Stimulated activated CD8-positive, alpha-beta memory T cell treated with anti-CD3 and anti-CD28 coated beads, Interleukin-4, amount 100 ng/mL, for 48 hours (primary cell): ENCODE measurements at regions not wholly inside any gene's neighbourhood (a gene's known extent, or its start where the extent isn't known, plus 50 kb on each side); places are given as distances from the start of the nearest gene placed in this dataset.

Source experiments
- DNase-seq: peaks from one replicate; pipeline ENCODE4 v3.0.0-alpha.2; 2020

DNA sequence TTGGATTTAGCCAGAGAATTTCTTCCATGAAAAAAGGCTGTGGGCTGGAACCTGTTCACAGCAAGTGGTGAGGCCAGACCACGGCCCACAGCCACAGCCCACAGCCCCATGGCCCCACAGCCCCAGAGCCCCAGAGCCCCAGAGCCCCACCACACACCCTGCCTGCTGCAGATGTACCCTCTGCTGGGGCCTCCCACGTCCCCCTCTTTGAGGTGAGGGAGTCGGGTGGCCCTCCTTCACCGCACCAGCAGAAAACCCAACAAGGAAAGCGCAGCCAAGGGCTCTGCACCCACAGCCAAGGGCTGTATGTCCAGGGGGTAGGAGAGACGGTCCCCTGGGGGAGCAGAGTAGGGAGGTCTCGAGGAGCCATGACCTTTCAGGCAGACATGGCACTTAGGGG is 327.5 kb upstream of the DIO3 start:
- DNase-seq = no peak

DNA sequence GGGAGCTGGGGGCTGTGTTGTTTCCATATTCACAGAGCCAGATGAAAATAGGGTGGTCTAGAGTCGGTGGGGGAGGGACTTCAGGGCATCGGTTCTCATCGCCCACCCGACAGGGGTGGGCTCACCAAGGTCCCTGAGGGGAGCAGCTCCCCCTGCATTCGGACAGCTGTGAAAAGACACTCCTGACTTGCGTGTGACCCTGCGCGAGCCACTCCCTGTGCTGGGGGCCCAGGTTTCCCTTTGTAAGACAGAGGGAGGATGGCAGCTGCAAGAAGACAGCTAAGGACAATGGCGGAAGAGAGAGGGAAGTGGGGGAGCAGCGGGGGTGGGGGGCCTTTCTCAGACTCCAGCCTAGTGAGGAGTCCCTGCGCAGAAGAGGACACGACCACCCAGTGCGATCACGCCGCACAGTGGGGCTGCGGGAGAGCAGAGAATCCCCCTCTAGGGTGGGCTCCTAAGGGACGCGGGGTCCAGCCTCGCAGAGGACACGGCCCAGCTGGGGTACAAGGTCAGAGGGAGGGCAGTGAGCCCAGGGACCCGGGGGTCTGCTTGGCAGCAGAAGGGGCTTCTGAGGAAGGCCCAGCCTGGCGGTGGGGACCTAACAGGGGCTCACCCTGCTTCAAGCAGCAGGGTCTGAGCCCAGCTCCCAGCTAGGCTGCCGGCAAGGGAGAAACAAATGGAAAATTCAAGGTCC is 326.9 kb upstream of the DIO3 start:
- no peak for DNase-seq

DNA sequence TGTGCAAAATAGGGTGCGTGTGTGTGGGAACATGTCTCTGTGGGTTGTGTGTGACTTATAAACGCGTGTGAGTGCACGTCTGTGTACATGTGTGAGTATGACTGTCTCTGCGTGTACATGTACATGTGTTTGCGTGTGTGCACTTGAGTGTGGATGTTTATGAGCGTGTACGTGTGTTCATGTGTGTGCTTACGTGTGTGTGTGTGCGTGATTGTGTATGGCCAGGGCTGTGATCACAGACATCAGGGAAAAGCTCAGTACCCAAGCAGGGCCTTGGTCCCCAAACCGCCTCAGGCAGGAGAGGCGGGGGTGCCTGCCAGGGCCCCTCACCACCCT is 326.3 kb upstream of the DIO3 start:
- DNase-seq = no peak

DNA sequence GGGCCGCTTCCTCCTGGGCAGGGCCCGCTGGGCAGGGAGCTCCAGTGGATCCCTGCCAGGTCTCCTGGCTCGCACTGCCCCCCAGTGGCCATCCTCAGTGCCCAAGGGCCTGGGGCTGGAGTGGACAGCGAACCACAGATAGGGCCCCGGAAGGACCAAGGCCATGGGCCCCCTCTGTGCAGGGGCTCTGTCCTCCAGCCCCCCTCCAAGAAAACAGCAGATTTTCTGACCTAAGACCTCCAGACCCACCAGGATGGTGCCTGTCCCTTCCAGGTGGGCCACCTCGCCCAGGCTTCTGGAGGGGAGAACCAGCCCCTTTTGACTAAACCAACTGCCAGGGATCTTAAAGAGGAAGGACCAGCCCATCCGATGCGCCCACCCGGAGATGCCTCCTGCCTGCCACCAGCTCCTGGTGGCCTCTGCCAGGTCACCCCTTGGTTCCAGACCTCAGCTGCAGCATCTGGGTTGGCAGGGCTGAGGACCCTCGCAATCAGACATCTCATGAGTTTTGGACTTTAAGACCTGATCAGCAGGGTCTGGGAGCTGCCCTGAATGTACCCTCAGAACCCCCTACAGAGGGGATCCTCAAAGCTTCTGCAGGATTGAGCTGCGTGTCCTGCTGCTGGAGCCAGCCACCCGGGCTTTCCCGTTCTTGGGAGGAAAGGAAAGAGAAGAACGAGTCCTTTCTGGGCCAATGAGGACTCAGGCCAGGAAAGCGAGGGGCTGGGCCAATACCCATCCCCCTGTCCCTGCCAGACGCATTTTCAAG is 325.8 kb upstream of the DIO3 start:
- peak; percentile 66 for DNase-seq

DNA sequence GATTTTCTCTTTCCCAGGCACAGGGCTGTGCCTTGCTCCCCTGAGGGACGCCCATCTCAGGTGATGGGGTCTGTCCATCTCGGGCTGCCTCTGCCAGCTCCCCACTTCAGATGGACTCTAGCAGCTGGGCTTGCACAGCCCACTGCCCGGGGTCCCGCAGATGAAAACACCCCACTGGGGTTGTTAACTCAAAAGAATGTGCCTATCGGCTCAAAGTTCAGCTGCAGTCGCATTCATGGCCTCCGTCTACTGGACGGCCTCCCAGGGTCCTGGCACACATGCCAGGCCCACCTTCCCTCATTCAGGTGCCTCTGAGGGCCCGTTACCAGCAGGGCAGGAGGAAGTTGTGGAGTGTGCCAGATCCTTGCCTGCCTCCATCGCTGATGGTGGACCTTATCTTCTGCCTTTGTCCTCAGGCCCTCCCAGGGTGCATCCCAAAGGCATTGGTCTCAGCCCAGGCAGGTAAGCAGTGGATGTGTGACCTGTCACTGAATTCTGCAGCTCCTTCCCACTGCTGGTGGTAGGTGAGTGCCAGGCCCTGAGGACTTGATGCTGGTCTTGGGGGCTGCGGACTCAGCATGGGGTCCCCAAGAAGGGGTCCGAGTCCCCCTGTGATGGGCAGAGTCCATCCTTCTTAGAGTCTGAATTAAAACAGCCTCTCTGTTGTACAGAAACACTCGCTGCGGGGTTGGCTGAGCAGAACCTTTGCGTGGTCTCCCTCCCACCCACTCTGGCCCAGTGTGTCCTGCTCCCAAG is 324.6 kb upstream of the DIO3 start:
- no peak for DNase-seq

DNA sequence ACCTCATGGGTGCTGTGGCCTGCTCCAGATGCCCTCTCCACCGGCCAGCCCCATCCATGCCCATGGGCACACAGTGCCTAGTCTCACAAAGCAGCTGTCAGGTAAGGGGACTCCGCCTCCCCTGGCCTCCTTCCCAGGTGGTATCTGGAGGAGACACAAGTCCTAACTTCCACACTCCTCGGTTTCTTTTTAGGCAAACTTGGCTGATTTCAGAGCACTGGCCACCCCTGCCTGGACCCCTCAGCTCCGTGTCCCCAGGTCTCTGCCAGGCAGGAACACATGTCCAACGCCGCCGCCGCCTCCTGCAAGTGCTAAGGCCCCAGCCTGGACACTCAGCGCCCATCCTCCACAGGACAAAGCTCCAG is 324.1 kb upstream of the DIO3 start:
- no peak for DNase-seq

DNA sequence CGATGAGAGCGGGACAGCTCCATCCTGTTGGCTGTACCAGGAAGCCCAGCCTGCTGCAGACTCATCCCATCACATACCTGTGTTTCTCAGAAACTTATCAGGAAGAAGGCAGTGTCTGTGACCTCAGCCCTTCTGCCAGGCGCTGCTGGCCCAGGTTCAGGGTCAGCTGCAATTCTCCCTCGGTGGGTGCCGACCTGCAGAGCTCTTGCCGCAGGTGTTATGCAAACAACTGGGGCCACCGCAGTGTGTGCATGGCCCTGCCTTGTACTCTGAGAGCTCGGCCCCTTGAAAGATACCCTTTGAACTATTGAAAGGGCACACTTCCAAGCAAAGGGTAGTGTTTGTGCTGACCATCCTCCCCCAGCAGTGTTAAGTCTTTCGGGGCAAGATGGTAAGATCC is 322.2 kb upstream of the DIO3 start:
- DNase-seq = no peak

DNA sequence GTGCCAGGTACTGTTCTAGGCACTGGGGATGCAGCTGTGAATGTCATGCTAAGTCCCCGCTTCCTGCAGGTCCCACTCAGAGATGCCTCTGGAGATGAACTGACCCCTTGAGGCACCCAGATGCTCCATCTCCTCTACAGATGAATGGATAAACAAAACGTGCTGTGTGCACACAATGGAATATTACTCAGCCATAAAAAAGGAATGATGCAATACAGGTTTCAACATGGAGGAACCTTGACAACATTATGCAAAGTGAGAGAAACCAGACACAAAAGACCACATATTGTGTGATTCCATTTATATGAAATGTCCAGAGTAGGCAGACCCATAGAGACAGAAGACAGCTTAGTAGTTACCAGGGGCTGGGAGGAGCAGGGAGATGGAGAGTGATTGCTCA is 320.1 kb upstream of the DIO3 start:
- no peak for DNase-seq

DNA sequence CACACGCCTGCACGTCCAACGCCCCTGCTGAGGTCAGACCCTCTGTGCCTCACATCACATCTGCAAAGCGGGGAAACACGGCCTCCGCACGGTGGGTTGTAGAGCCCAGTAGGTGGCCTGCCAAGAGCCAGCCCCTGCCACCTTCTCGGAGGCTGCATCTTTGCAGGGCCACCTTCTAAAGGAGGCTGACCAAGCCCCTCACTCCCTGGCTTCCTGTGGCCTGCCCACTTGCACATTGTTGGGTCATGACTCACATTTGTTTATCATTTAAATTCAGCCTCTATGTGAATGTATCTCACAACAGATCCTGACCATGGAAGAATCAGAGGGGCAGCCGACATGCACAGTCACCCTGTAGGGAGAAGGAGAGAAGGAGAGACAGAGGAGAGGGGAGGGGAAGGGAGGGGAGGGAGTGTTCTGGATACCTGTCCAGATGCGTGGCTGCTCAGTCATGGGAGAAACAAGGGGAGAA is 319.5 kb upstream of the DIO3 start:
- no peak for DNase-seq

DNA sequence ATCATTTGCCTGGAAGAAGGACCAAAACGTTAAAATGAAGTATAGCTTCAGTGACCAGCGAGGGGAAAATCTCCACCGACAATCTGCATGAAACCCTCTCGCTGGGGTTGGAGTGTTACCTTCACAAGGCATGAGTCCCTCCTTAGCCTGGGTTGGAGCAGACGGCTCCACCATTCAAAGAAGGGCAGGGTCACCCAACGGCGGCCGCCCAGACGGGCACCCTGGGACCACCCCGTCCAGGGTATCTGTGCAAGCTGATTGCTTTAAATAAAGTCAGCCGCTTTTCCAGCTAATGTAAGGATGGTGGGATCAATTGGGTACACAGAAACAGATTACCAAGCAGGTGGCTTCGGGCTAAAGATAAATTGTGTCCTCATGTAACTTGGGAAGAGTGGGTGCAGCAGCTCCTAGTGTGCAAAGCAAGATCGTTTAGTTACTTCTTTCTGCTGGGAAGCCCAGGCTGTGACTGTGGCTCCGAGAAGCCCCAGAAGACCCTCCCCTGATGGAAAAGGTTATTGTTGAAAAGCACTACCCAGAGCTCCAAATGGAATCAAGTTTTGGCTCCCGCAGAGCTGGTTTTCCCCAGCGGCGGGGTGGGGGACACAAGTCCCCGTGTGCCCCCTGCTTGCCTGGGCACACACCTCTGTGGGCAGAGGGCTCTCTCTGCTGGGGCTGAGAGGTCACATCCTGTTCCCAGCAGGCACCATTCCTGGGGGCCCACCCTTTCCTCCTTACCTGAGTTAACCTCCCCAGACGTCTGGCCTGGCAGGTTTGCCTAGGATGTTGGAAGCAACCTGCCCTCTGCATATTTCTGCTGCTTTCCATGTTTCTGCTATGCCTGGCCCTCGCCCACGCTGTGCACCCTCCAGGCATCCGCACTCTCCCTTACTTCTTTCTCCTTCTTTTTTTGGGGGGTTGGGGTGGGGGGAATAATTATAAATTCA is 318.6 kb upstream of the DIO3 start:
- no peak for DNase-seq

DNA sequence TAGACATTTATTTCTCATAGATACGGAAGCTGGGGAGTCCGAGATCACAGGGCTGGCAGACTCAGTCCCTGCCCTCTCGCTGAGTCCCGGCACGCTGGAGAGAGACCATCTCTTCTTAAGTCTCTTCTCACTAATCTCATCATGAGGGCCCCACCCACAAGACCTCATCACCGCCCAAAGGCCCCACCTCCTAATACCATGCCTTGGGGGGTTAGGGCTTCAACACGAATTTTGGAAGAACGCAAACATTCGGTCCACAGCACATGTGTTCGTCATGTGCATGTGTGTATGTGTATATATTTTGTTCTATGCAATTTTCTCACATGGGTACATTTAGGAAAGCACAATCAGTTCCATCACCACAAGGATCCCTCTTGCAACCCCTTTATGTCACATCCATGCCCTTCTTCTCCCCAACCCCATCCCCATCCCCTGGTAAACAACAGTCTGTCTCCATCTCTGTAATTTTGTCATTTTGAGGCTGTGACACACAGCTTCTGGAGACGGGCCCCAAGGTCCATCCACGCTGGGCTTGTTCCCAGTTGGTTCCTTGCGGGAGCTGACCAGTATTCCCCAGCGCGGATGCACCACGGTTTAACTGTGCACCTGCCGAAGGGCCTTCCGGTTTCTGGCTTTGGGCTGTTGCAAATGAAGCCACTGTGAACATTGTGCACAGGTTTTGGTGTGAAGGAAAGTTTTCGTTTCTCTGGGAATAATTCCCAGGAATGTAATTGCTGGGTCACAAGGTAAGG is 317.5 kb upstream of the DIO3 start:
- no peak for DNase-seq

DNA sequence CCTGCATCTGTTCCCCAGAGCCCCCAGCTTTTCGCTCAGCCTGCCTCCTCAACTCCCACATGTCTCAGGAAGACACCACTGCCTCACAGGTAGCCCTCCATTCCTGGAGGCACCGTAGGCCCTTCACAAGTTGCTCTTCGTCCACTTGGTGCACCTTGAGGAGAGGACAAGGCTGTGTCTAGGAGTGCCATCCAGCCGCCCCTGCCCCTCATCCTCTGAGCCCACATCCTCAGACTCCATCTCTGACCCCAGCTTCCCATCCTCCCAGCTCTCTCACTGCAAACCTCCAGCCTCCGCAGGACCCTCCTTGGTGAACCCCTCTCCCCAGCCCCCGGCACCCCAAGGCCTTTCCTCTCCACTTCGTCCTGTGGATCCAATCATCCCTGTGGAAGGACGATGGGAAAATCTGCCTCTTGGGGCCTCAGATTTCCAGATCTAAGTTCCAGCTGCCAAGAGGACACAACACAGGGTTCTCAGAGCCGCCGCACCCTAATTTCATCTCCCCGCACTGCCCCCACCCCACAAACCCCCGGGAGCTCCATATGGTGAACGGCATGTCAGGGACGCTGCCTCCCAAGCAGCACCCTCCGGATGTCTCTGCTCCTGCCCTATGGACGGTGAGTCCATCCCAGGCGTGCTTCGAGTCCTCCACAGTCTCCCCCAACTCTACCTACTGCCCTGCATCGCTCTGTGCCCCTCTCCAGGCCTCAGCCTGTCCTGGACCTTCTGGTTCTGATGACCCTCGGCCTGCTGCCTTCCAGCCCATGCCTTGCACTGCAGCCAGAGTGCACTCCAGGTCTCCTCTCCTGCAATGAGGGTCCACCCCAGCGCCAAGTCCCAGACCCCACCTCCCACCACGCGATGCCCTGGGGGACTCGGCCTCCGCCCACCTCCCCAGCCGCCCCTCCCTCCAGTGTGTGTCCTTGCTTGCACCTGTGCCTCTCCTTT is 314.1 kb upstream of the DIO3 start:
- DNase-seq = no peak

DNA sequence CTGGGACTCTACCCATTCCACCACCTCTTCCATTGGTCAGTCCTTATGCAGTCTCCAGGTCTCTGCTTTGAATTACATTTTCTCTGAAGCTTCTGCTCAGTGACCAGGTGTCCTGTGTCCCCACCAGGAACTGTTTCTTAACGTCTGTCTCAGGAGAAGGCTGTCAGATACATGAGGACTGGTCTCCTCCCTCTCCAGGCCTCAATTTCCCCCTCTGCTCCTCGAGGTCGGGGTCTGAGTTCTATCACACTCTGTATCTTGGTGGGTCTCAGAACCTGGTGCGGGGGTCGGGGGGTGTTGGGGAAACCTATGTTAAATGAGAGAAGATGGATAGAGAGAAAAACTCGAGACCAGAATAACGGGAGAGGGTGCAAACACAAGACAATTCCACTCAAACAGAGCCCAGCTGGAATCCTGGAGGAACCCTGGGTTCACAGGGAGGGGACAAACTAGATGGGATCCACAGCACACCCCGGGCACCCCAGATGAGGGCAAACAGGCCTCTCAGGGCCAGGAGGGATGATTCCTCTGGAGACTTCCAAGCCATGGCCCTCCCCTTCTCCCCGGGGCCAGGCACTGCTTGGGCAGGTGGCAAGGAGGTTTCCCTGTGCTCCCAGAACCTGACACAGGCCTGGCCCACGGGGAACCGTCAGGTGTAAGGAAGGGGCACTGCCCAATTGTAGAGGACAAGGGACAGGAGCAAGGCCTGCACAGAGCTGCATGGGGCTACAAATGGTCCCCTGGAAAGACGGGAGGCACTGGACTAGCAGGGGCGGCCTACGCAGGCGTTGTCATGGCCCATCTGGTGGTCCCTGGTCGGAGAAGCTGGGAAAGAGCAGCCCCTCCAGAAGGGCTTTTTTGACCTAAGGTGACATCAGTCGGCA is 313.2 kb upstream of the DIO3 start:
- DNase-seq = no peak

DNA sequence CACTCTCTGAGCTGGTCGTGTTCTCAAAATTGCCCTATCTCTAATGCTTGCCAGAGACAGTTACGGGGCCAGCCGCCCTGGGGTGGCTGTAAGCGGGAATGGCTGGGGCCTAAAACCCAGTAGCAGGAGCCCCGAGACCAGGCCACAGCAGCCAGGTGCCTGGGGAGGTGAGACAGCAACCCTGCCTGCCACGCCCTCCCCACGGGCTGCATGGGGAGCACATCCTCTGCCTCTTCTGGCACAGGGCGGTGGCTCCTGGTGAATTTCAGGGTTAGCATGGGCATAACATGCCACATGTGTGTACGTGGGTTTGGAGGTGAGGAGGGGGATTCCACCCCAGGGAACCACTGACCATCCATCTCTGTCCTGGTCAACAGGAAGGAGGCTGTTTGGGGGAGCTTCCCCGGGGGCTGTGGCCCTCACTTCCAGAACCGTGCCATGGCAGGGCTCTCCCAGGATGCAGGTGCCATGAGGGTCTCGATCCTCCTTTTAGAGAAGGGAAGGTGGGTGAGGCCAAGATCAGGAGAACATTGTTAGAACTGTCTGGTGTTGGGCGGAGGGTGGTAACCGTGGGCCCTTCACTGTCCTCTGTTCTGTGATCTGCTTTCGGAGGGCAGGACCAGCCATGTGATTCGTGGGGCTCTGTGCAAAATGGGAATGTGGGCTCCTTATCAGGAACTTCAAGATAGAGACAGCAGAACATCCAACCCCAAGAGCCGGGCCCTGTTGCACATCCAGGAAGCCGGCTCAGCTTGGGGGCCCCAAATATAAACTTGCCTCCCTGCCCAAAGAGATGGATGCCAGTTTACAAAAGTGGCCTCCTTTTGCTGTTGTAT is 312.2 kb upstream of the DIO3 start:
- DNase-seq = no peak

DNA sequence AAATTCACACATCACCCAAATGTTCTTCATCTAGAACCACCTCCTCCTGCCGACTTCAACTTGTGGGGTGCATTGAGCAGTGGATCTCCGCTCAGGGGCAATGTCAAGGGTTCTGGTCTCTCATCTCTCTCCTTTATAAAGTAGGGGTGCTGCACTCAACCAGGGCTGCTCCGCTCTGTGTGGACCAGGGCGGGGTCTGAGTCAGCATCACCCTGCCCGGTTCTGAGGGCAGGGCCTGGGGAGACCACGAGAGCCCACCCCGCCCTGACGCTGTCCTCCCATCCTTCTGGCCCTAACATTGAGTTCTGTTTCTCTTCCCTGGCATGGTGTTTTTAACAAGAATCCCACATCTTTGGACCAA is 311.6 kb upstream of the DIO3 start:
- DNase-seq = no peak

DNA sequence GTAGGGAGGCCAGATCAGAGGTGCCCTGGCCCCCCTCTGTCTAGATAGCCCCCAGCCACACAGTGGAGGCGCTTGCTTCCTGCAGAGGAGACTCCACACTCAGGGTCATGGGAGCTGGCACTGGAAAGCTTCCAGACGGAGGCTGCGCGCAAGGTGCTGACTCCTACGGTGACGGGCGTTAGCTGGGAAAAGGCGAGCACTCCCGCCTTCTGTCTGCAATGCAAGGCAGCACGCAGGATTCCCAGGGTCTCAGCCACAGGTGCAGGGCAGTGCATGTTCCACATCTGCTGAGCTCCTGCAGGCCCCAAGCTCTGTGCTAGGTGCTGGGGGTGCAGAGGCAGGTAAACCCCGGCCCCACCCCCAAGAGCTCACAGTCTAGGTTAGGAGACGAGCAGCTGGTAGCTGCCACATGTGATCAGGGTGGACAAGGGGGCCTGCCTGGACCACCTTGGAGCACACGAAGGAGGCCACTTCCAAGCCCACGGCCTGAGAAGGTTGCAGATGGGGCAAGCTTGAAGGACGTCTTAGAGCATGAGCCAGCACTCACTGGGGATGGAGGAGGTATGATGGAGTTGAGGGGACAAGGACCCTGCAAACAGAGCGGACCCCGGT is 310.9 kb upstream of the DIO3 start:
- DNase-seq = no peak

DNA sequence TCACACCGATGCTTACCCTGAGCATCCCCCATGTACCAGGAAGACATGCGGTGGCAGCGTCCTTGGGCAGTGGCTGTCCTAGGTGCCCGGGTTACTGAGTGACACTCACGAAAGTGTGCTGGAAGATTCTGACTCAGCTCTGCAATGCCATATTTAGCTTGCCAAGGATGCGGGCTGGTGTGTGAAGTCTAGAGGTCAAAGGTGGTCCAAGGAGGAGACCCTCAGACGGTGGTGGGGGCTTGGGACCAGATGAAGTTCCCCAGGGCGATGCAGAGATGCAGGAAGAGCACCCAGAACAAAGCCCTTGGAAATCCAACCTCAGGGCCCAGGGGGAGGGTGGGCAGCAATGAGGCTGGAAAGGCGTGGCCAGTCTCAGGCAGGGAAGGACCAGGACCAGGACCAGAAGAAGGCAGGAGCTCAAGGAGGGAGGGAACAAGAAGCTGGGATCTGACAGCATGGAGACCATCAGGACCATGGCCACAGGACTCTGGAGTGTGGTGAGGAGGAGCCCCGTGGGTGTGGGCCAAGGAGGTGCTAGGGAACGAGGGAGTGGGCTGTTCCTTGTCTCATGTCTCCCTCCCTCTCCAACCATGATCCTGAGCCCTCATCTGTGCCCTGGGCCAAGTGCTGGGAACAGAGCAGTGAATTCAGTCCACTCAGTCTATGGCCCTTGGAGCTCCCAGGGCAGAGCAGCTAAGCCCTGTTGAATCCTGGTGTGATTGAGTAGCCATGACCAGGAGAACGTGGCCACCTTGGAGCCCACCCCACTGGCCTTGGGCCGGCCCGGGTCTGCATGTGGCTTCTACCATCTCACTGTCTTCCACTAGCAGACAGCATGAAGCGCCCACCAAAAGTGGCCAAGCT is 310.1 kb upstream of the DIO3 start:
- no peak for DNase-seq
